ENCODE measurements at regions not wholly inside any gene's neighbourhood (a gene's known extent, or its start where the extent isn't known, plus 50 kb on each side); places are given as distances from the start of the nearest gene placed in this dataset.

DNA sequence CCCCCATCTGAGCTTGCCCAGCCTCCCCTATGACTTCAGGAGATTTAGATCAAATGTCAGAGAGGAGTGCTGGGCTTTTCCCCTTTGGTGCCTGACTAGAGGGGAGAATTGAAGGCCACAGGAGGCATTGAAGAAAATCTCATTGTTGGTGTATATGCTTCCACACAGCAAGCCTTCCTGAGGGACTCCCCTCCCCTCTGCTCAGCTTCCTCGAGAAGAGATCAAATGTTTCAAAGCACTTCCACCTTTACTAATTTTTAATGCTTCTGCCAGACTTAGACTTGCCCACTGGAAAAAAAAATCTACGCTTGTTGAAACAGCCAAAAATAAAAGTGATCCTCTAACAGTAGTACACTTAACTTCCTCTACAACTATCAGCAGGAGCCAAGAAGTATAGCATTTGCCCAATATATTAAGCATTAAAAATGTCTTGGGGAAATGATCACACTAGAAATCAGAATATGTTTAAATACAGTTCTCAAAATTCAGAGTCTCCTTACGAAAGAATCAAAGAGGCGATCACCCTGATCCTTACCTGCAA, 79.3 kb downstream of the FZD1 start:
- Histone ChIP-seq H2AFZ (ENCODE audit: low read length) (no peak overlapping the region), H3K36me3 (ENCODE audit: low read depth, low read length) (no peaks in the 10 kb centered on the region), H3F3A (ENCODE audit: low read length, unreplicated experiment) (no peaks in the 10 kb centered on the region), H3K4me2 (ENCODE audit: low read length) (no peak overlapping the region), H3K4me1 (ENCODE audit: insufficient read depth, low read length) (no peaks in the 10 kb centered on the region), H3K27me3 (ENCODE audit: low read length) (peaks cover 13% of the 10 kb centered on the region; the same call in 1 of the 2 replicates), H3K4me3 (ENCODE audit: low read length) (no peak overlapping the region), H3K9ac (ENCODE audit: low read length) (no peak overlapping the region), H4K20me1 (ENCODE audit: low read length) (no peaks in the 10 kb centered on the region), H3K9me3 (ENCODE audit: low read length) (no peaks in the 10 kb centered on the region), H3K27ac (ENCODE audit: low read length) (no peak overlapping the region), H3K79me2 (ENCODE audit: low read length) (no peaks in the 10 kb centered on the region), H3K9me2 (replicated peaks; ENCODE audit: low read length) (no peaks in the 10 kb centered on the region)
- ATAC-seq: no peak
- TF ChIP-seq EZH2phosphoT487 (IDR thresholded peaks at IDR 0.05; ENCODE audit: borderline replicate concordance, low read length) (no peak), EZH2 (IDR thresholded peaks at IDR 0.05; ENCODE audit: low read length, unreplicated experiment) (no peak)
- TF ChIP-seq, protein P1, sequence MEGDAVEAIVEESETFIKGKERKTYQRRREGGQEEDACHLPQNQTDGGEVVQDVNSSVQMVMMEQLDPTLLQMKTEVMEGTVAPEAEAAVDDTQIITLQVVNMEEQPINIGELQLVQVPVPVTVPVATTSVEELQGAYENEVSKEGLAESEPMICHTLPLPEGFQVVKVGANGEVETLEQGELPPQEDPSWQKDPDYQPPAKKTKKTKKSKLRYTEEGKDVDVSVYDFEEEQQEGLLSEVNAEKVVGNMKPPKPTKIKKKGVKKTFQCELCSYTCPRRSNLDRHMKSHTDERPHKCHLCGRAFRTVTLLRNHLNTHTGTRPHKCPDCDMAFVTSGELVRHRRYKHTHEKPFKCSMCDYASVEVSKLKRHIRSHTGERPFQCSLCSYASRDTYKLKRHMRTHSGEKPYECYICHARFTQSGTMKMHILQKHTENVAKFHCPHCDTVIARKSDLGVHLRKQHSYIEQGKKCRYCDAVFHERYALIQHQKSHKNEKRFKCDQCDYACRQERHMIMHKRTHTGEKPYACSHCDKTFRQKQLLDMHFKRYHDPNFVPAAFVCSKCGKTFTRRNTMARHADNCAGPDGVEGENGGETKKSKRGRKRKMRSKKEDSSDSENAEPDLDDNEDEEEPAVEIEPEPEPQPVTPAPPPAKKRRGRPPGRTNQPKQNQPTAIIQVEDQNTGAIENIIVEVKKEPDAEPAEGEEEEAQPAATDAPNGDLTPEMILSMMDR (conservative IDR thresholded peaks at IDR 0.05; ENCODE audit: low read depth, low read length): no peak
- no peak for DNase-seq
- intact Hi-C loops (cut with micrococcal nuclease): no loop called here
- ChIA-PET POLR2A (ENCODE audit: unreplicated experiment) (no interaction called here), CTCF (no interaction called here)
- BruUV-seq (replicated peaks): no TSS peak

DNA sequence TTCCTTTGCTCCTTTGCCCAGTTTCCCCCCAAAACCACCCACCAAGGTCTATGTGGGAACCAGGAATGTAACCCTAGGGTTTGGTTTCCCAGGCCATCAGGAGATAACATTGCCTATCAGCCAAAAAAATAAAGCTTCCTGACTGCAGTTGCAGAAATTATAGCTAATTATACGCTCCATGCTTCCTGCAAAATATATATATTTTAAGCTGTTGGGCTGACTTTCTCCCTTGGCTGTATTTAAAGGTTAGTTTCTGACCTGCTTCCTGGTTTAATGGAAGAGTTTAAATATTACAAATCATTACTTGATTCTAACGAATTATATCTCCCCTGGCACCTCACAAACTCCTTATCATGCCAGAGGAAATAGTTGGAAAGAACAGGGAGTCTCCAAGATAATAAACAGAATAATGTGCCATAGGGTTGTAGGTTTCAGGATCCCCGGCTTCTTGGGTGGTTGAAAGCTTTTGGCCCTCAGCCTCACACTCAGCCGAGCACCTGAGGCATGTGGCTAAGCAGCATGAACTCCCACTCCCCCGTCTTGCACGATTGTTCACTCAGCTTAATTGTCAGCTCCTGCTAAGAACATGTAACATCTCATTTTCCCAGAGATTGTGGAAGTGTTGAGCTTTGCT, 79.9 kb downstream of the FZD1 start:
- ATAC-seq (no peak), DNase-seq (no peak)
- H3K27me3 ChIP-seq (ENCODE audit: low read length): peaks cover 13% of the 10 kb centered on the region; the same call in 1 of the 2 replicates
- H3K9me3 ChIP-seq (ENCODE audit: low read length): no peaks in the 10 kb centered on the region
- H3K36me3 ChIP-seq (ENCODE audit: low read depth, low read length): no peaks in the 10 kb centered on the region
- no peak overlapping the region for H3K9ac ChIP-seq (ENCODE audit: low read length)
- H2AFZ ChIP-seq (ENCODE audit: low read length): no peak overlapping the region
- no TSS peak for BruUV-seq (replicated peaks)
- H3K9me2 ChIP-seq (replicated peaks; ENCODE audit: low read length): no peaks in the 10 kb centered on the region
- H4K20me1 ChIP-seq (ENCODE audit: low read length): no peaks in the 10 kb centered on the region
- ChIA-PET CTCF (no interaction called here), POLR2A (ENCODE audit: unreplicated experiment) (no interaction called here)
- no peaks in the 10 kb centered on the region for H3F3A ChIP-seq (ENCODE audit: low read length, unreplicated experiment)
- TF ChIP-seq EZH2phosphoT487 (IDR thresholded peaks at IDR 0.05; ENCODE audit: borderline replicate concordance, low read length) (no peak), EZH2 (IDR thresholded peaks at IDR 0.05; ENCODE audit: low read length, unreplicated experiment) (no peak)
- TF ChIP-seq, protein P1 (conservative IDR thresholded peaks at IDR 0.05; ENCODE audit: low read depth, low read length): no peak
- no peak overlapping the region for H3K4me3 ChIP-seq (ENCODE audit: low read length)
- intact Hi-C loops (cut with micrococcal nuclease): no loop called here
- no peak overlapping the region for H3K27ac ChIP-seq (ENCODE audit: low read length)
- no peaks in the 10 kb centered on the region for H3K79me2 ChIP-seq (ENCODE audit: low read length)
- no peak overlapping the region for H3K4me2 ChIP-seq (ENCODE audit: low read length)
- H3K4me1 ChIP-seq (ENCODE audit: insufficient read depth, low read length): no peaks in the 10 kb centered on the region

DNA sequence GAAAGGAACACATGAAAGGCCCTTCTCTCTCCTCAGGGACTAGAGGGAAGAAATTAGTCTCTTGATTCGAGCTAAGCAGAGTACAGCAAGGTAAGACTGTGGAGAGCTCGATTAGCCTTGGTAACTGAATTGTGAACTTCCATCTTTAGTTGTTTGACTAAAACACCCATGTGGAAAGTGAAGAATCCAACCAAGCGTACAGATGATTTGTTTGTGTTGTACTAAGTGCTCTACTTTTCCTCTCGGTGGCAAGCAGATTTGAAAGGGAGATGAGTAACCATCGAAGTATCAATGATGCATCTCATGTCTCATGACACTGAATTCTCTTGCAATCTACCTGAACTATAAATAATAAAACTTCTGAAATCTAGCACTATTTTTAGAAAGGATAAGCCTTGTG, 80.7 kb downstream of the FZD1 start:
- Histone ChIP-seq H3K4me2 (ENCODE audit: low read length) (no peak overlapping the region), H2AFZ (ENCODE audit: low read length) (no peak overlapping the region), H3K27me3 (ENCODE audit: low read length) (peaks cover 13% of the 10 kb centered on the region; the same call in 1 of the 2 replicates), H3K36me3 (ENCODE audit: low read depth, low read length) (no peaks in the 10 kb centered on the region), H4K20me1 (ENCODE audit: low read length) (no peaks in the 10 kb centered on the region), H3F3A (ENCODE audit: low read length, unreplicated experiment) (no peaks in the 10 kb centered on the region), H3K9ac (ENCODE audit: low read length) (no peak overlapping the region), H3K4me3 (ENCODE audit: low read length) (no peak overlapping the region), H3K4me1 (ENCODE audit: insufficient read depth, low read length) (no peaks in the 10 kb centered on the region), H3K27ac (ENCODE audit: low read length) (no peak overlapping the region), H3K9me2 (replicated peaks; ENCODE audit: low read length) (no peaks in the 10 kb centered on the region), H3K9me3 (ENCODE audit: low read length) (no peaks in the 10 kb centered on the region), H3K79me2 (ENCODE audit: low read length) (no peaks in the 10 kb centered on the region)
- ATAC-seq: no peak
- CTCF ChIA-PET: no interaction called here
- no peak for DNase-seq
- intact Hi-C loops (cut with micrococcal nuclease): no loop called here
- no peak for TF ChIP-seq EZH2phosphoT487 (IDR thresholded peaks at IDR 0.05; ENCODE audit: borderline replicate concordance, low read length)
- TF ChIP-seq, protein P1 (conservative IDR thresholded peaks at IDR 0.05; ENCODE audit: low read depth, low read length): no peak
- no peak for TF ChIP-seq EZH2 (IDR thresholded peaks at IDR 0.05; ENCODE audit: low read length, unreplicated experiment)
- BruUV-seq (replicated peaks): no TSS peak
- POLR2A ChIA-PET (ENCODE audit: unreplicated experiment): no interaction called here
